DMS 273 (cell line): ENCODE measurements at regions not wholly inside any gene's neighbourhood (a gene's known extent, or its start where the extent isn't known, plus 50 kb on each side); places are given as distances from the start of the nearest gene placed in this dataset.
A peak's percentile ranks its signal among the peaks of the same experiment; 100 is the strongest.
"Not testable (repeated sequence)": the region's sequence is repeated elsewhere in the genome, so short reads cannot be mapped to it uniquely, and the experiment has no call there.

ENCODE experiments used
- DNase-seq: peaks from one replicate; lab custom pipeline; 2025; ENCODE audit not compliant: unreplicated experiment; lab: John Stamatoyannopoulos, UW

- DNase-seq = peak; percentile 56
Observed at GRCh38 chr21:28714777-28715464, 277.8 kb downstream of the LTN1 start.

- no peak for DNase-seq
Observed at GRCh38 chr21:28712411-28712810, 280.3 kb downstream of the LTN1 start.

GRCh38 chr21:28705616-28706015 is 287.1 kb downstream of the LTN1 start:
- DNase-seq = no peak

- peak; percentile 91 for DNase-seq
Observed at GRCh38 chr21:28704746-28705145, 287.9 kb downstream of the LTN1 start.

GRCh38 chr21:28703861-28704260 is 288.8 kb downstream of the LTN1 start:
- DNase-seq = peak; percentile 44

- DNase-seq = peak; percentile 88
Observed at GRCh38 chr21:28699596-28700259, 292.9 kb downstream of the LTN1 start.

GRCh38 chr21:28699186-28699585 is 293.5 kb downstream of the LTN1 start:
- DNase-seq = peak; percentile 46

GRCh38 chr21:28696844-28697410 is 295.8 kb downstream of the LTN1 start:
- DNase-seq = no peak

GRCh38 chr21:28693476-28693875 is 299.2 kb downstream of the LTN1 start:
- DNase-seq = no peak

- no peak for DNase-seq
Observed at GRCh38 chr21:28690196-28690595, 302.5 kb downstream of the LTN1 start.

- no peak for DNase-seq
Observed at GRCh38 chr21:28688381-28688780, 304.3 kb downstream of the LTN1 start.

- peak; percentile 7 for DNase-seq
Observed at GRCh38 chr21:28687586-28687985, 305.1 kb downstream of the LTN1 start.

GRCh38 chr21:28683982-28684752 is 308.5 kb downstream of the LTN1 start:
- DNase-seq = no peak

GRCh38 chr21:28682884-28683283 is 309.8 kb downstream of the LTN1 start:
- not testable (repeated sequence) for DNase-seq

GRCh38 chr21:28677096-28677495 is 315.6 kb downstream of the LTN1 start:
- not testable (repeated sequence) for DNase-seq

- no peak for DNase-seq
Observed at GRCh38 chr21:28675331-28676041, 317.2 kb downstream of the LTN1 start.

- no peak for DNase-seq
Observed at GRCh38 chr21:28674763-28675162, 317.9 kb downstream of the LTN1 start.

- no peak for DNase-seq
Observed at GRCh38 chr21:28671549-28672195, 321.0 kb downstream of the LTN1 start.

- no peak for DNase-seq
Observed at GRCh38 chr21:28669971-28670653, 322.6 kb downstream of the LTN1 start.

GRCh38 chr21:28669321-28669720 is 323.4 kb downstream of the LTN1 start:
- DNase-seq = no peak
